ENCODE measurements at regions not wholly inside any gene's neighbourhood (a gene's known extent, or its start where the extent isn't known, plus 50 kb on each side); places are given as distances from the start of the nearest gene placed in this dataset.
"Not testable (repeated sequence)": the region's sequence is repeated elsewhere in the genome, so short reads cannot be mapped to it uniquely, and the experiment has no call there.

- H3K9me3 ChIP-seq (ENCODE audit: control insufficient read depth, low read length) = no peaks in the 10 kb centered on the region
- no peak overlapping the region for H3K4me3 ChIP-seq (ENCODE audit: insufficient read depth, low read depth, low read length, poor library complexity, severe bottlenecking)
- H3K27me3 ChIP-seq (replicated peaks; ENCODE audit: control insufficient read depth, insufficient read depth, low read length, poor library complexity, severe bottlenecking) = peaks cover 5% of the 10 kb centered on the region
- H3K27ac ChIP-seq (ENCODE audit: insufficient read depth, low read length, poor library complexity, severe bottlenecking) = no peak overlapping the region
- DNase-seq = no peak
- H3K4me1 ChIP-seq (ENCODE audit: control insufficient read depth, insufficient read depth, low read length, poor library complexity, severe bottlenecking) = no peaks in the 10 kb centered on the region
- no peaks in the 10 kb centered on the region for H3K36me3 ChIP-seq (ENCODE audit: control insufficient read depth, insufficient read depth, low read length)
These were observed 50.6 kb upstream of the FER start for GRCh38 chr5:108696951-108697715.

GRCh38 chr5:108696407-108696806 lies 51.3 kb upstream of the FER start:
- Histone ChIP-seq H3K27ac (ENCODE audit: insufficient read depth, low read length, poor library complexity, severe bottlenecking) (no peak overlapping the region), H3K4me1 (ENCODE audit: control insufficient read depth, insufficient read depth, low read length, poor library complexity, severe bottlenecking) (no peaks in the 10 kb centered on the region), H3K36me3 (ENCODE audit: control insufficient read depth, insufficient read depth, low read length) (no peaks in the 10 kb centered on the region), H3K27me3 (replicated peaks; ENCODE audit: control insufficient read depth, insufficient read depth, low read length, poor library complexity, severe bottlenecking) (peaks cover 5% of the 10 kb centered on the region), H3K4me3 (ENCODE audit: insufficient read depth, low read depth, low read length, poor library complexity, severe bottlenecking) (no peak overlapping the region), H3K9me3 (ENCODE audit: control insufficient read depth, low read length) (no peaks in the 10 kb centered on the region)
- DNase-seq = no peak

- Histone ChIP-seq H3K36me3 (ENCODE audit: control insufficient read depth, insufficient read depth, low read length) (no peaks in the 10 kb centered on the region), H3K4me3 (ENCODE audit: insufficient read depth, low read depth, low read length, poor library complexity, severe bottlenecking) (no peak overlapping the region), H3K4me1 (ENCODE audit: control insufficient read depth, insufficient read depth, low read length, poor library complexity, severe bottlenecking) (no peaks in the 10 kb centered on the region), H3K9me3 (ENCODE audit: control insufficient read depth, low read length) (no peaks in the 10 kb centered on the region), H3K27ac (ENCODE audit: insufficient read depth, low read length, poor library complexity, severe bottlenecking) (no peak overlapping the region), H3K27me3 (replicated peaks; ENCODE audit: control insufficient read depth, insufficient read depth, low read length, poor library complexity, severe bottlenecking) (no peaks in the 10 kb centered on the region)
- DNase-seq = no peak
These were observed 59.2 kb upstream of the FER start for GRCh38 chr5:108688485-108688884.

GRCh38 chr5:108687595-108688200 lies 60.0 kb upstream of the FER start:
- Histone ChIP-seq H3K27ac (ENCODE audit: insufficient read depth, low read length, poor library complexity, severe bottlenecking) (no peak overlapping the region), H3K27me3 (replicated peaks; ENCODE audit: control insufficient read depth, insufficient read depth, low read length, poor library complexity, severe bottlenecking) (no peaks in the 10 kb centered on the region), H3K36me3 (ENCODE audit: control insufficient read depth, insufficient read depth, low read length) (no peaks in the 10 kb centered on the region), H3K4me3 (ENCODE audit: insufficient read depth, low read depth, low read length, poor library complexity, severe bottlenecking) (no peak overlapping the region), H3K4me1 (ENCODE audit: control insufficient read depth, insufficient read depth, low read length, poor library complexity, severe bottlenecking) (no peaks in the 10 kb centered on the region), H3K9me3 (ENCODE audit: control insufficient read depth, low read length) (no peaks in the 10 kb centered on the region)
- DNase-seq = no peak

- no peaks in the 10 kb centered on the region for H3K4me1 ChIP-seq (ENCODE audit: control insufficient read depth, insufficient read depth, low read length, poor library complexity, severe bottlenecking)
- no peaks in the 10 kb centered on the region for H3K36me3 ChIP-seq (ENCODE audit: control insufficient read depth, insufficient read depth, low read length)
- no peaks in the 10 kb centered on the region for H3K27me3 ChIP-seq (replicated peaks; ENCODE audit: control insufficient read depth, insufficient read depth, low read length, poor library complexity, severe bottlenecking)
- no peaks in the 10 kb centered on the region for H3K9me3 ChIP-seq (ENCODE audit: control insufficient read depth, low read length)
- H3K4me3 ChIP-seq (ENCODE audit: insufficient read depth, low read depth, low read length, poor library complexity, severe bottlenecking) = no peak overlapping the region
- DNase-seq = no peak
- H3K27ac ChIP-seq (ENCODE audit: insufficient read depth, low read length, poor library complexity, severe bottlenecking) = no peak overlapping the region
These were observed 61.0 kb upstream of the FER start for GRCh38 chr5:108686676-108687075.

- H3K4me3 ChIP-seq (ENCODE audit: insufficient read depth, low read depth, low read length, poor library complexity, severe bottlenecking); DNase-seq; H3K4me1 ChIP-seq (ENCODE audit: control insufficient read depth, insufficient read depth, low read length, poor library complexity, severe bottlenecking); H3K27ac ChIP-seq (ENCODE audit: insufficient read depth, low read length, poor library complexity, severe bottlenecking); H3K9me3 ChIP-seq (ENCODE audit: control insufficient read depth, low read length); H3K36me3 ChIP-seq (ENCODE audit: control insufficient read depth, insufficient read depth, low read length); H3K27me3 ChIP-seq (replicated peaks; ENCODE audit: control insufficient read depth, insufficient read depth, low read length, poor library complexity, severe bottlenecking): not testable (repeated sequence)
These were observed 62.1 kb upstream of the FER start for GRCh38 chr5:108685448-108686216.

- Histone ChIP-seq H3K4me1 (ENCODE audit: control insufficient read depth, insufficient read depth, low read length, poor library complexity, severe bottlenecking) (no peaks in the 10 kb centered on the region), H3K27ac (ENCODE audit: insufficient read depth, low read length, poor library complexity, severe bottlenecking) (no peak overlapping the region), H3K27me3 (replicated peaks; ENCODE audit: control insufficient read depth, insufficient read depth, low read length, poor library complexity, severe bottlenecking) (no peaks in the 10 kb centered on the region), H3K4me3 (ENCODE audit: insufficient read depth, low read depth, low read length, poor library complexity, severe bottlenecking) (no peak overlapping the region), H3K9me3 (ENCODE audit: control insufficient read depth, low read length) (no peaks in the 10 kb centered on the region), H3K36me3 (ENCODE audit: control insufficient read depth, insufficient read depth, low read length) (no peaks in the 10 kb centered on the region)
- DNase-seq = no peak
These were observed 66.4 kb upstream of the FER start for GRCh38 chr5:108681079-108681921.

- no peak for DNase-seq
These were observed 69.6 kb upstream of the FER start for GRCh38 chr5:108678091-108678490.

GRCh38 chr5:108675736-108676135 lies 72.0 kb upstream of the FER start:
- Histone ChIP-seq H3K36me3 (ENCODE audit: control insufficient read depth, insufficient read depth, low read length) (no peaks in the 10 kb centered on the region), H3K4me1 (ENCODE audit: control insufficient read depth, insufficient read depth, low read length, poor library complexity, severe bottlenecking) (no peaks in the 10 kb centered on the region), H3K4me3 (ENCODE audit: insufficient read depth, low read depth, low read length, poor library complexity, severe bottlenecking) (no peak overlapping the region), H3K27me3 (replicated peaks; ENCODE audit: control insufficient read depth, insufficient read depth, low read length, poor library complexity, severe bottlenecking) (no peaks in the 10 kb centered on the region), H3K9me3 (ENCODE audit: control insufficient read depth, low read length) (no peaks in the 10 kb centered on the region), H3K27ac (ENCODE audit: insufficient read depth, low read length, poor library complexity, severe bottlenecking) (no peak overlapping the region)
- DNase-seq = no peak

More at GRCh38 chr5:108678091-108678490, 69.6 kb upstream of the FER start:
- Histone ChIP-seq H3K4me3 (ENCODE audit: insufficient read depth, low read depth, low read length, poor library complexity, severe bottlenecking) (no peak overlapping the region), H3K36me3 (ENCODE audit: control insufficient read depth, insufficient read depth, low read length) (no peaks in the 10 kb centered on the region), H3K4me1 (ENCODE audit: control insufficient read depth, insufficient read depth, low read length, poor library complexity, severe bottlenecking) (no peaks in the 10 kb centered on the region), H3K27ac (ENCODE audit: insufficient read depth, low read length, poor library complexity, severe bottlenecking) (no peak overlapping the region), H3K27me3 (replicated peaks; ENCODE audit: control insufficient read depth, insufficient read depth, low read length, poor library complexity, severe bottlenecking) (no peaks in the 10 kb centered on the region), H3K9me3 (ENCODE audit: control insufficient read depth, low read length) (no peaks in the 10 kb centered on the region)

All from effector memory CD4-positive, alpha-beta T cell (primary cell).